ENCODE measurements at regions not wholly inside any gene's neighbourhood (a gene's known extent, or its start where the extent isn't known, plus 50 kb on each side); places are given as distances from the start of the nearest gene placed in this dataset.

- BruUV-seq (replicated peaks), result no TSS peak
- TF ChIP-seq EZH2 (IDR thresholded peaks at IDR 0.05; ENCODE audit: borderline replicate concordance, low read depth, low read length, severe bottlenecking), result no peak
- TF ChIP-seq FOS (IDR thresholded peaks at IDR 0.05; ENCODE audit: borderline replicate concordance, insufficient read depth, low read length), result no peak
- TF ChIP-seq POLR2A (IDR thresholded peaks at IDR 0.05; ENCODE audit: low read depth, low read length), result no peak
- TF ChIP-seq GATA2 (IDR thresholded peaks at IDR 0.05; ENCODE audit: insufficient read depth, insufficient read length, low read depth, low read length), result no peak
- TF ChIP-seq JUN (IDR thresholded peaks at IDR 0.05; ENCODE audit: borderline replicate concordance, insufficient read depth, insufficient read length, low read depth), result no peak
- TF ChIP-seq CTCF (IDR thresholded peaks at IDR 0.05; ENCODE audit: extremely low read depth in 1 of 2, insufficient read depth in 1 of 2, low read depth in 1 of 2, low read length in 2 of 2), result no peak
- TF ChIP-seq MAX (IDR thresholded peaks at IDR 0.05; ENCODE audit: insufficient read depth, insufficient read length), result no peak
- no peak for TF ChIP-seq POLR2AphosphoS5 (IDR thresholded peaks at IDR 0.05; ENCODE audit: insufficient read depth, low read depth, low read length)
- no peak for TF ChIP-seq MYC (IDR thresholded peaks at IDR 0.05; ENCODE audit: low read depth, low read length)
- Histone ChIP-seq H3K27me3 (ENCODE audit: control insufficient read depth in 2 of 2, insufficient read depth in 2 of 2, low read length in 2 of 2) (no peaks in the 10 kb centered on the region), H3K36me3 (ENCODE audit: control insufficient read depth in 2 of 2, extremely low read depth in 1 of 2, insufficient read depth in 2 of 2, low read length in 2 of 2) (no peaks in the 10 kb centered on the region), H3K9me1 (replicated peaks; ENCODE audit: control insufficient read depth, extremely low read depth, insufficient read depth, low read length) (no peaks in the 10 kb centered on the region), H3K27ac (ENCODE audit: insufficient read depth, low read depth, low read length) (no peak overlapping the region), H4K20me1 (replicated peaks; ENCODE audit: control insufficient read depth, extremely low read depth, insufficient read depth, low read length) (no peaks in the 10 kb centered on the region), H3K4me3 (replicated peaks in 1 of 3; ENCODE audit: insufficient read depth in 1 of 3, low read depth in 1 of 3, low read length in 3 of 3) (no peak overlapping the region), H3K4me1 (ENCODE audit: control insufficient read depth, extremely low read depth, insufficient read depth, low read length) (no peaks in the 10 kb centered on the region), H3K79me2 (ENCODE audit: control insufficient read depth, insufficient read depth, low read length) (no peaks in the 10 kb centered on the region), H3K9ac (replicated peaks; ENCODE audit: extremely low read depth, insufficient read depth, low read length) (no peak overlapping the region), H2AFZ (ENCODE audit: low read depth, low read length) (no peak overlapping the region), H3K4me2 (ENCODE audit: insufficient read depth, low read length) (no peak overlapping the region), H3K9me3 (replicated peaks; ENCODE audit: control insufficient read depth, insufficient read depth, low read length) (no peaks in the 10 kb centered on the region)
- intact Hi-C loops (cut with micrococcal nuclease) (no loop called here), dilution Hi-C loops (cut with MboI; ENCODE audit: extremely low pct_ligation_motif_present, low sequenced_read_pairs) (no loop called here)
- no peak for FAIRE-seq
- POLR2A ChIA-PET, result no interaction called here
- no peak for DNase-seq (ENCODE audit: low read depth, low spot score)
- CTCF ChIA-PET, result interaction anchor here (0.7 to 1.2 kb wide), 4 partner anchors 8 to 1088 kb away, joined by 3 read pairs; no protein-coding TSS in a partner anchor
Measured at GRCh38 chr5:106159616-106160015, 1511.1 kb downstream of the EFNA5 start.

All from endothelial cell of umbilical vein (primary cell).